PC-3 (cell line): ENCODE measurements at regions not wholly inside any gene's neighbourhood (a gene's known extent, or its start where the extent isn't known, plus 50 kb on each side); places are given as distances from the start of the nearest gene placed in this dataset.

Experiments used
- EZH2 ChIP-seq: fragments of 300-600 bp; sonication (generic); IDR thresholded peaks from one replicate; pipeline ENCODE4 v1.6.1; 2017; ENCODE audit warnings: antibody characterized with exemption, mild to moderate bottlenecking, low read length; ENCODE audit not compliant: unreplicated experiment
- TF ChIP-seq, protein P1 (sequence below): fragments of 300-600 bp; sonication (generic); conservative IDR thresholded peaks from 2 replicates; pipeline ENCODE4 v1.5.1; 2017; ENCODE audit warnings: antibody characterized with exemption, low read depth, mild to moderate bottlenecking, low read length

DNA sequence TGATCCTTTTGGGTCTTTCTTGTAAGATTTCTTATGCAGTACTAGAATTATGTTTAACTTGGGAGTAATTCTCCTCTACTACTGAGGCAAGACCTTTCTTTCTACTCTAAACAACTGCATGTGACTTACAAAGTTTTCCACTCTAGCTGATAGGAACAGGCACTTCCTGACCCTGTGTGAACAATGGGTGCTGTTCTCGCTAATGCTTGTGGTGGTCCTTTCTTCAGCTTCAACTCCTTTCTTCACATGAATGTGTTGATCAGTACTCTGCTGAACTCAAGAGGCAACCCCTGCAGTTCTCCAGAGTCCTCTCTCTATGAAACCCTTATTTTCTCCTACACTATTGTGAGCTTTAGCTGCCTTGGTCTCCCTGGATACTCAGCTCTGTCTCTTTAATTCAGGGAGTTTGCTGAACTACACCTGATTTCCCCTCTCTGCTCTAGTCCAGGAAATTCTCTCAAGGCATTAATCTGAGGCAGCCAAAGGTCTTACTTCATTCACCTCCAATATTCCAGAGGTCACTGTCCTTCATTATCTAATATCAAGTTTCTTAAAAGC, 484.6 kb upstream of the PIK3R1 start:
- TF ChIP-seq, protein P1, sequence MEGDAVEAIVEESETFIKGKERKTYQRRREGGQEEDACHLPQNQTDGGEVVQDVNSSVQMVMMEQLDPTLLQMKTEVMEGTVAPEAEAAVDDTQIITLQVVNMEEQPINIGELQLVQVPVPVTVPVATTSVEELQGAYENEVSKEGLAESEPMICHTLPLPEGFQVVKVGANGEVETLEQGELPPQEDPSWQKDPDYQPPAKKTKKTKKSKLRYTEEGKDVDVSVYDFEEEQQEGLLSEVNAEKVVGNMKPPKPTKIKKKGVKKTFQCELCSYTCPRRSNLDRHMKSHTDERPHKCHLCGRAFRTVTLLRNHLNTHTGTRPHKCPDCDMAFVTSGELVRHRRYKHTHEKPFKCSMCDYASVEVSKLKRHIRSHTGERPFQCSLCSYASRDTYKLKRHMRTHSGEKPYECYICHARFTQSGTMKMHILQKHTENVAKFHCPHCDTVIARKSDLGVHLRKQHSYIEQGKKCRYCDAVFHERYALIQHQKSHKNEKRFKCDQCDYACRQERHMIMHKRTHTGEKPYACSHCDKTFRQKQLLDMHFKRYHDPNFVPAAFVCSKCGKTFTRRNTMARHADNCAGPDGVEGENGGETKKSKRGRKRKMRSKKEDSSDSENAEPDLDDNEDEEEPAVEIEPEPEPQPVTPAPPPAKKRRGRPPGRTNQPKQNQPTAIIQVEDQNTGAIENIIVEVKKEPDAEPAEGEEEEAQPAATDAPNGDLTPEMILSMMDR = no peak
- TF ChIP-seq EZH2 = no peak
